Right renal pelvis (tissue), 4 donors: ENCODE measurements at regions not wholly inside any gene's neighbourhood (a gene's known extent, or its start where the extent isn't known, plus 50 kb on each side); places are given as distances from the start of the nearest gene placed in this dataset.

Experiments used
- DNase-seq, 4 donors: peaks; one replicate each; pipeline ENCODE4 v3.0.0-alpha.2; 2013; ENCODE audit warnings: low read depth in 4 of 4, low spot score in 3 of 4, missing footprints in 1 of 4

DNA sequence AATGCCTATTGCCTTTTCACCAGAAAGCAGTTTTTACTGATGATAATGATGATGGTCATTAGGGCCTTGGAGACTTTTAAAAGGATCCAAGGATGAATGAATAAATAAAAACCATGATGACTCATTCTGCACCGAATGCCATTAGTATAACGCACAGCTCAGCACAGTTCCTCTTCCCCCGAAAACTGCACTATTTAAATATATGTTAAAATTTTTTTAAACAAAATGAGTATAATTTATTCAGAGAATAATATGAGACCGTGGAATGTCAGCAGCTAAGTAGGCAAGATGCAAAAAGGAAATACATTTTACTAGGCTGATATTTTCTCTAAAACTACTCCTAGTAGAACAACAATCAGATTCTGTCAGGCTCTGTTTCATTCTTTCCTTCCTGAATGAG lies 83.4 kb upstream of the NANOGP8 start:
- DNase-seq: no peak

DNA sequence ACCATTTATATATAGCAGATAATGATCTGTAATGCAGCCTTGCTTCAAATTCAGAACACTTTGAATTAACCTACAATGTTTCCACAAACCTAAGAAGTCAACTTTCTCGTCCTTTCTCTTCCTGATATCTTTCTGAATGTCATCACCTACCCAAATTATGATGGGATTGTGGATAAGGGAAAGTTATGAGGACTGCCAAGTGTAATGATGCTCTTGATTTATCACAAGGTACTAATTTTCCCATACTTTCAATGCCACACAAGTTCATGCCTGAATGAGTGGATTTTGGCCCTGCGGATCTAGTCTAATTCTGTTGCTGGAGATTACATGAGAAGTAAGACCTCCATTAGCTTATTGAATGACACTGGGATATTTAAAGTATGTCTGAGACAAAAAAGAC lies 82.6 kb upstream of the NANOGP8 start:
- no peak for DNase-seq

DNA sequence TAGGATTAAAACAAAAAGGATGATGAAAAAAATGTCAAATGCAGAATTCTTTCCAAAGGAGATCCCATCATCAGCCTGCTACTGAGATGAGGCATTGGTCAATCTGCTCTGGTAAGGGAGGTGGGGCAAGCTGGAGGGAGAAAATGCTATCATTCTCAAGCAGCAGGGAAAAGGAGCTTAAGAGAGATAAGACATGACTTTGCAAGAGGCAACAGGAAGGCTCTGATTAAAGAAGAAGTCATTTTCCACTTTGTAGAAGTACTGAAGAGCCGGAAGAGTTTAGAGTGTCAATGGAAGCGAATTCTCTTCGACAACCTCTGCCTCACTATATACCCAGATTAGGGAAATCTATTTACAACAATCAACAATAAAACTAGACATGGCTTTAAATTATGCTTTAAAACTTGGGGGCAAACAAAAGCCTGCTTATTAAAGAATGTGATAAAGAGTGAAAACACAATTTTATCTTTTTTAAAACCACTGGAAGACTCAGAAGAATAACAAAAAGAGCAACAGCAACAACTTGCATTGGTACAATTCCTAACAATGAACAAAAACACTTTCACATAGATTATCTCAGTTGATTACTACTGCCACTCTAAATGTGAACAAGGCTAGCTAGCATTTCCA lies 81.8 kb upstream of the NANOGP8 start:
- DNase-seq: no peak

DNA sequence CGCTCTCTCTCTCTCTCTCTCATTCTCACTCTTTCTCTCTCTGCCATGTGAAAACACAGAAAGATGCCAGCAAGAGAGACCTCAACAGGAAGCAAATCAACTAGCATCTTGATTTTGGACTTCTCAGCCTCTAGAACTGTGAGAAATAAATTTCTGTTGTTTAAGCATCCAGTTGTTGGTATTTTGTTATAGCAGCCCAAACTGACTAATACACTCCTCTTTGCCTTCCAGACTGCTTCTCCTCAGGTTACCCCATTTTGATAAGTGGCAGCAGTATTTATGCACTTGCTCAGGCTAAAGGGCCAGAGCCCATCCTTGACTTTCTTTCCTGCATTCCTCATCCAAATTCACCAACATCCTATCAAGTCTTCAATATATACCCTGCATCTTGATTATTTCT lies 76.6 kb upstream of the NANOGP8 start:
- DNase-seq: no peak

DNA sequence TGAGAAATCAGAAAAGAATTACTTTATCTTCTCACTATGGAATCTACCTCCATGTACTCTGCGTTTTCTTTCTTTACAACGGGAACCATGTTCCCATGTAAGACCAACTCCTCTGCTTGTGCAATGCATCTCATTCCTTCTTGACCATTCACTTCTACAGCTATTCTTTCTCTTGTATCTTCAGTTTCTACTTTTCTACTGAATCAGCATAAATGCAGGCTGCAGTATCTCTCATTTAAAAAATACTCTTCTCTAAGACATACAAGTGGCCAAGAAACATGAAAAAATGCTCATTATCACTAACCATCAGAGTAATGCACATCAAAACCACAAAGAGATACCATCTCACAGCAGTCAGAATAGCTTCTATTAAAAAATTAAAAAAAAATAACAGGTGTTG lies 74.1 kb upstream of the NANOGP8 start:
- DNase-seq: no peak

DNA sequence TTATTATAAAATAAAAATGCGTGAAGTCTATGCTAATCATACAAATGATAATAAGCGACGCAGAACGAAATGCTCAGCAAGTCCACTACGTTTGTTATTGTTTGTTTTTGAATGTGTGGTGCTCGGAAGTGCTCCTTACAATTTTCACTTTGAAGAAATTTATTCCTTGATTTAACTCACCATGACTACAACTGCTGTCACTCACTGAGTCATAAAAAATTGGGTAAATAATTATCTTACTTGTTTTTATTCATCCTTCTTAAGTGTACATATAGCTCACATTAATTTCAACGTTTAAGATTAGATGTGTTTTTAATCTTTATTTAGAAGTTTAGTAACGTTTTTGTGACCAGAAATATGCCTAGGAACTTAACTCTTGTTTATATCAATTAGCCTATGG lies 66.7 kb upstream of the NANOGP8 start:
- no peak for DNase-seq

DNA sequence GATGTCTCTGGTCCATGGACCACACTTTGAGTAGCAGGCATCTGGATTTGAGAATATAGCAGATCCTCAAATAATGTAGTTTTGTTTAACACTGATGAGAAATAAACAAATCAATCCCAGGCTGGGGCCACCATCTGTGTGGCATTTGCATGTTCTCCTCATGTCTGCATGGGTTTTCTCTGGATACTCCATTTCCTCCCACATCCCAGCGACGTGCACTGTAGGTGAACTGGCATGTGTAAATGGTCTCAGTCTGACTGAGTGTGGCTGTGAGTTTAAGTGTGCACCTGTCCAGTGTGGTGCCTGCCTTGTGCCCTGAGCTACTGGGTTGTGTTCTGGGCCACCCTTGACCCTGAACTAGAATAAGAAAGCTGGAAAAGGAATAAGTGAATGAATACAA lies 66.3 kb upstream of the NANOGP8 start:
- no peak for DNase-seq

DNA sequence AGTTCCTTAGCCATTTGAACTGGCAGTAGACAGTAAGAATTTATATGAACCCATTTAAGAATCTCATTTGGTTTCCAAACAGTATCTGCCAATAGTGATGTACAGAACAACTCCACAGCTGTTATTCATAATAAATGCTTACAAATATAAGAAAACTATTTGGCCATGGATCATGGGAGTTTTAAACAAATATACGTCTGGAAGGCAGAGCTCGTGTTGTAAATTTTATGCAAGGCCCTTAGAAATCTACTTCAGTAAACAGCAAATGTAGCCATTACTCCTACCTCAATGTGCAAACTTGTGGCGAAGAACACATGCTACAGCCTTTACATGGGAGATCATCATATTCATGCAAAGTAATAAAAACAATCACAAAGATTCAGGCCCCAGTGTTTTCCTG lies 65.3 kb upstream of the NANOGP8 start:
- no peak for DNase-seq

DNA sequence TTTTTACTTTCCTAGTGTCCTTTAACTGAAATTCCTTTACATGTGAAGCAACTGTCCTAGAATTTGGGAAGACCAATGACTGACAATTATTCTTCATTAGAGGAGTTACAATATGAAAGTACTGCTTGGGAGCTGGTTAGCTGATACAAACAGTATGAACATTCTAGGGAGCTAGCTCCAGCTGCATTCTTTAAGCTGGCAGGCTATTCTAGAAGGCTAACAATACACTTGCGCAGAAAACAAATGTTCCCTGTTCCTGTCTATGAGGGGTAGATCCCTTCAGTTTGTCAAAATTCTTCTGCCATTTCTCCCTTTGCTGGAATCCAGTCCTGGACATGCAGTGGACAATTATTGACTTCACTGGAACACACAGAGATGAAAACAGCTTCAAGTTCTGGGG lies 60.2 kb upstream of the NANOGP8 start:
- DNase-seq: no peak

DNA sequence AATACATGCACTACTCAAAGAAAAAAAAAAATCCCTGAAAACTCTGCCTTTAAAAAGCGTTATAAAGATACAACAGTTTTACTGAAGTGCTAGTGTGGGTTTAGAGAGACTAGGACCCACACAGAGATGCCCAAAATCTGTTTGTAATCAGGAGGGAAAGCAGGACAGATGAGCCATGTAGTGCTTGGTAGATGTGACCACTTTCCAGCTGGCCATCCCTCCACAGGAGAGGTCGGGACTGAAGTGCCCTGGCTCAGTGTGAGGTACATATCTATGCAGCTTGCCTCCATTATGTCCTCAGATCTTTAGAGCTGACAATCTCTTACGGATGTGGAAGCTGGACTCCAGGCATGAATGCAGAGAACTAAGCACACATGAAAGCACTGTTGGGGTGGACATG lies 57.5 kb upstream of the NANOGP8 start:
- DNase-seq: no peak

DNA sequence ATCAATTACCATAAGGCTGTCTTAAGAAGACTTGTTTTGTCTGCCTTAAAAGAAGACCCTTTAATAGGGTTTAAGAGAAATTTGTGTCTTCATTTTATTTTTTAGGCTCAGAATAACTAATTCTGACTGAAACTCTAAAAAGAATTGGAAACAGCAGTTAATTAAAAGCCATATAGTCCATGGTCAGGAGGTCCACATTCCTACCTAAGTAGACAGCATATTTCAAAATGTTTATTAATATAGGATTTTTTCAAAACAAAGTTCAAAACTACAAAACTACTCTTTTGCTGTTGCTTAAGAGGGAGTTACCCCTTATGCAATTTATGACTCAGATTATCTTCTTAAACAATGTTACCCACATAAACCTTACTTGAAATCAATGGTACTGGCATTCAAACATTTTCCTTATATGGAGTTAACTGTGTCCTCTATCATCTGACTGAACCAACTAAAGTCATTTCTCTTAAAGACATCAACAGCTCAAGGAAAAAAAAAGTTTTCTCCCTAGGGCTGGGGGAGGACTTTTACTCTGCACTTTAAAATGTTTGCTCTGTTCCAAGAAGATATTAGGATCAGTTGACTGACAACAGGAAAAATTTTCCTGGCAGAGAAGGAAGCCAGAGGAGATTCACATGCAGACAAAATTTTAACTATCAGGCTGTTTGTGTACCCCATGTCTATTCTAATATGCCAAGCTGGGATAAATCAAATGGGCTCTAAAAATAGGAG lies 56.8 kb upstream of the NANOGP8 start:
- no peak for DNase-seq

DNA sequence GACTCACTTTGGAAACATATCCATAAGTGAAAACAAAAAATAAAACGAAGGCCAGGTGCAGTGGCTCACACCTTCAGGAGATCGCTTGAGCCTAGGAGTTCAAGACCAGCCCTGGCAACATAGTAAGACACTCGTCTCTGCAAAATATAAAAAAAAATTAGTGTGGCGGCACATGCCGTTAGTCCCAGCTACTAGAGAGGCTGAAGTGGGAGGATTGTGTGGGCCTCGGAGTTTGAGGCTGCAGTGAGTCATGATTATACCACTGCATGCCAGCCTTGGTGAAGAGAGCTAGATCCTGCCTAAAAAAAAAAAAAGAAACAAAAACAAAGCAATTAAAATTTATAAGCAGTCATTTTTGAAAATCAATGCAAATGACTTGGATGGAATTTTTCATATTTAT lies 54.7 kb upstream of the NANOGP8 start:
- no peak for DNase-seq

DNA sequence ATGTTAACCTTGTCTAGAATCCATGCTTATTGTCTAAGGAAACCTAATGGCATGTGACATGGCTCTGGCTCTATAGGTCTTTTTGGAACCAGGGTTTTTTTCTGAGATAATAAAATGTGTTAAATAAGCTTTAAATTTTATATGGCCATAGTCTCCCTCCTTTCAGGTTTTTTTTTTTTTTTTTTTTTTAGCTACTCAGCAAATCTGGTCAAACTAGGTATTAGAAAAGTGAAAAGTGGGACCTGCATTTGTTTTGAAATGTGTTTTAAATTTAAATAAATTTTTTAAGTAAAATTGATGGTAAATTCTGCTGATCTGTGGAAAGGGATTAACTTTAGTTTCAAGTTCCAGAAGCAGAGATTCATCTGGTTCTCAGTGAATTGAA lies 52.1 kb upstream of the NANOGP8 start:
- no peak for DNase-seq

DNA sequence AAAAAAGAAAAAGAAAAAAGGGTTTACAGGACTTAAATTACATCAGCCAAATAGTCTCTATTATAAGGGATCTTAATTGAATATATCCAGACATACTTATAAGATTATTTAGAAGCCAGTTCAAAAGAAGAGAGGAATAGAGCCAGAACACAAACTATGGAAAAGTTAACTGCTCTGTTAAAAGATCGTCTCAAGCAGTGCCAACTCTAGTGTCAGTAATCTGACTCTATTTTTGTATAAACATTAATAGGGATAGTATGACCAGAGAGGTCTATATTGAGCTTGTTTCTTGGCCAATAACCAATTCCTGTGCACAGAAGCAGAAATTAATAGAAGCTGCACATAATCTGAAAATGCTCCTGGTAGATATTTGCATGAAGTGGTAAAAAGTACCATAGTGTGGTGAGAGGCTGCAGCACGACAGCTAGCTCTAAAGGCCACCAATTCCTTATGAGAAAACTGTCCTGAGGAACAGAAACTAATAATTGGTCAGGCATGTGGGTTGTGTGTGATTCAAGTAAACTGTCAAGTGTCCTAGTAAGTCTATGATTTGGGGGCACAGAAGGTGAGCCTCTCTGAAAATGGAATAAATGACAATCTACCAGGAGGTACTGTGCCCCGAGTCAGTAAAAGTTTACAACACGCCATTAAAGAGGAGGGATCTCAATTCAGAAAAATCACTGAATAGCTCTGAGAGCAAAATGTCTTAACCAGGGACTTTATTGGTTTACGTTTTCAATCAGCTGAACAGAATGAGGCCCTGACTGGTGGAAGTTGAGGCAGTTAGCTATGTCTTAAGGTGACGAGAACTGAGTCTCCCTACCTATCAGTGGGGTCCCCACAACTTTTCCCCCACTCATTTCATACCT lies 51.5 kb upstream of the NANOGP8 start:
- no peak for DNase-seq
